ENCODE measurements at regions not wholly inside any gene's neighbourhood (a gene's known extent, or its start where the extent isn't known, plus 50 kb on each side); places are given as distances from the start of the nearest gene placed in this dataset.
A peak's percentile ranks its signal among the peaks of the same experiment; 100 is the strongest.

GRCh38 chr3:74564560-74564959 lies 49.9 kb downstream of the CNTN3 start:
- no peaks in the 10 kb centered on the region for H3K36me3 ChIP-seq (ENCODE audit: control insufficient read depth, insufficient read depth, low read length)
- H3K4me3 ChIP-seq (ENCODE audit: low read depth, low read length), result no peak overlapping the region
- no peaks in the 10 kb centered on the region for H3K27me3 ChIP-seq (ENCODE audit: control insufficient read depth, insufficient read depth, low read length)
- H3K27ac ChIP-seq (ENCODE audit: low read depth, low read length), result no peak overlapping the region
- H3K9me3 ChIP-seq (ENCODE audit: control insufficient read depth, insufficient read depth, low read length), result no peaks in the 10 kb centered on the region
- H3K4me1 ChIP-seq (ENCODE audit: control insufficient read depth, insufficient read depth, low read length), result no peaks in the 10 kb centered on the region
- no CpG with 5 or more reads among the region's 3 CpGs for WGBS (ENCODE audit: insufficient coverage)
- DNase-seq (ENCODE audit: low read depth in 4 of 6, low spot score in 6 of 6), result no peak

DNA sequence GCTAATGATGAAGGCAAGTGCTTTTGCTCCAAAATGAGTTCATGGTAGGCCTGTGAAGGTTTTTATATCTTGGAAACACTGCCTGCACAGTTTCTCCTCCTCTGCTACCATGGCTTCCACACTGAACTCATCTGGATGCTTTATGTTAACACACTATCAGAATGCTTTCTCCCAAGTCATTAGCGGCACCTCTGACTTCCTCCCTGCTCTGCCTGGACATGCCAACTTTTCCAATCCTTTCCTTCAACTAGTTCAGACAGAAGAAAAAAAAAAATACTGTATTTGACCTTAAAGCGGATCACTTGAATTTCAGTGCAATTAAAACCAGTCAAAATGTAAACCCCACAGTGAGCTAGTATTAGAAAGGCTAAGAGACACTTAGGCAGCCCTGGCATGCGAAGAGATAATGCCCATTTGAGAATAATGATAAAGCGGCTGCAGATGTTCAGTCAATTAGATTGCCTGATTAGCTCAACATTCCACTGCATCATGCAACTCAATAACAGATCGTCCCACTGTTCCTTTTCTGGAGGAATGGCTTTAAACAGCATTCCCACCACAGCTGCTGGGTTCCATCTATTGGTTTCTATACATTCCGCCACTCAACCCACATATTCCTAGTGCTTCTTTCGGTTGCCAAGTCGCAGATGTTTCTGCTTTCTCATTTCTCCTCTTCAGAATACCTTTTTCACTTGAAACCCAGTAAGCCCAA lies 51.7 kb downstream of the CNTN3 start:
- WGBS (ENCODE audit: insufficient coverage), result 59% methylated on average over 6 of the region's 8 CpGs
- Histone ChIP-seq H3K36me3 (ENCODE audit: control insufficient read depth, insufficient read depth, low read length) (no peaks in the 10 kb centered on the region), H3K27me3 (ENCODE audit: control insufficient read depth, insufficient read depth, low read length) (no peaks in the 10 kb centered on the region), H3K4me3 (ENCODE audit: low read depth, low read length) (no peak overlapping the region), H3K9me3 (ENCODE audit: control insufficient read depth, insufficient read depth, low read length) (no peaks in the 10 kb centered on the region), H3K4me1 (ENCODE audit: control insufficient read depth, insufficient read depth, low read length) (no peaks in the 10 kb centered on the region), H3K27ac (ENCODE audit: low read depth, low read length) (no peak overlapping the region)
- peak in 4 of 6 donors; percentile 36 to 95 (median 42) for DNase-seq (ENCODE audit: low read depth in 4 of 6, low spot score in 6 of 6)

- Histone ChIP-seq H3K4me3 (ENCODE audit: low read depth, low read length) (no peak overlapping the region), H3K9me3 (ENCODE audit: control insufficient read depth, insufficient read depth, low read length) (no peaks in the 10 kb centered on the region), H3K36me3 (ENCODE audit: control insufficient read depth, insufficient read depth, low read length) (no peaks in the 10 kb centered on the region), H3K27ac (ENCODE audit: low read depth, low read length) (no peak overlapping the region), H3K4me1 (ENCODE audit: control insufficient read depth, insufficient read depth, low read length) (no peaks in the 10 kb centered on the region), H3K27me3 (ENCODE audit: control insufficient read depth, insufficient read depth, low read length) (no peaks in the 10 kb centered on the region)
- peak in 1 of 6 donors; percentile 17 for DNase-seq (ENCODE audit: low read depth in 4 of 6, low spot score in 6 of 6)
- no CpG with 5 or more reads among the region's 2 CpGs for WGBS (ENCODE audit: insufficient coverage)
Measured at GRCh38 chr3:74561881-74562280, 52.6 kb downstream of the CNTN3 start.

DNA sequence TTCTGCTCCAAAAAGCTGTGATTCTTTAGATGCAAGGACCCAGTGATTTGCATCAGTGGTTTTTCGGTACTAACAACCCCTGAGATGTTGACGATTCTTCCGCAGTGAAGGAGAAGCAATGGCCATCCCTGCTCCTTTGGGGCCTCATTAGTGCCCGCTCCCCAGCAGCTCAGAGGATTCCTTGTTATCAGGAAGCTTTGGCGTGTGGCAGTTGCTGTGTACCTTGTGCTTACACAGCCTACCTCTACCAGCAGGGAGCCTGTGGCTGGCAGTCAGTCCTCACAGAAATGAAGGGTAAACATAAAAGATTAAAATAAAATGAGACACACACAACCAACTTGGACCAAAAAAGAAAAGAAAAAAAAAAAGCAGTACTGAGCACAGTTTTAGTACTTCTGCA lies 55.2 kb downstream of the CNTN3 start:
- no peaks in the 10 kb centered on the region for H3K36me3 ChIP-seq (ENCODE audit: control insufficient read depth, insufficient read depth, low read length)
- no peak overlapping the region for H3K27ac ChIP-seq (ENCODE audit: low read depth, low read length)
- DNase-seq (ENCODE audit: low read depth in 4 of 6, low spot score in 6 of 6), result peak in 2 of 6 donors; percentile 19 to 43
- no peaks in the 10 kb centered on the region for H3K4me1 ChIP-seq (ENCODE audit: control insufficient read depth, insufficient read depth, low read length)
- peaks cover 1% of the 10 kb centered on the region for H3K9me3 ChIP-seq (ENCODE audit: control insufficient read depth, insufficient read depth, low read length)
- 78% methylated on average over 4 of the region's 5 CpGs for WGBS (ENCODE audit: insufficient coverage)
- H3K27me3 ChIP-seq (ENCODE audit: control insufficient read depth, insufficient read depth, low read length), result no peaks in the 10 kb centered on the region
- no peak overlapping the region for H3K4me3 ChIP-seq (ENCODE audit: low read depth, low read length)

DNA sequence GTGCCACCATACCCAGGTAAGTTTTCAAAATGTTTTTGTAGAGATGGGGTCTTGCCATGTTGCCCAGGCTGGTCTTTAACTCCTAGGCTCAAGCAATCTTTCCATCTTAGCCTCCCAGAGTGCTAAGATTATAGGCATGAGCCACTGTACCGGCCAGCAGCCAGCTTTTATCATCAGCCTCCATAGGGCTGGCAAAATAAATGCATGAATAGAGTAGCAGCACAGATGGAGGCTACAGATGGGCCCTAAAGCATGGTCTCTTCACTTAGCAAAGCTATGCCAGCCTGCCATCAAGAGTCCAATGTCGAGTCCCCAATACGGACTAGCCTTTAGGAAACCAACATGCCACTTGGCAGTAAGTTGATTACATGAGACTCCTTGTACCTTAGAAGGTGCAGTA lies 63.8 kb downstream of the CNTN3 start:
- H3K36me3 ChIP-seq (ENCODE audit: control insufficient read depth, insufficient read depth, low read length), result no peaks in the 10 kb centered on the region
- no peaks in the 10 kb centered on the region for H3K27me3 ChIP-seq (ENCODE audit: control insufficient read depth, insufficient read depth, low read length)
- H3K9me3 ChIP-seq (ENCODE audit: control insufficient read depth, insufficient read depth, low read length), result peaks cover 2% of the 10 kb centered on the region
- DNase-seq (ENCODE audit: low read depth in 4 of 6, low spot score in 6 of 6), result peak in 1 of 6 donors; percentile 79
- H3K4me3 ChIP-seq (ENCODE audit: low read depth, low read length), result no peak overlapping the region
- no peak overlapping the region for H3K27ac ChIP-seq (ENCODE audit: low read depth, low read length)
- no peaks in the 10 kb centered on the region for H3K4me1 ChIP-seq (ENCODE audit: control insufficient read depth, insufficient read depth, low read length)
- 100% methylated on average over 2 of the region's 3 CpGs for WGBS (ENCODE audit: insufficient coverage)

GRCh38 chr3:74546426-74546825 lies 68.0 kb downstream of the CNTN3 start:
- no peak for DNase-seq (ENCODE audit: low read depth in 4 of 6, low spot score in 6 of 6)
- Histone ChIP-seq H3K4me1 (ENCODE audit: control insufficient read depth, insufficient read depth, low read length) (no peaks in the 10 kb centered on the region), H3K9me3 (ENCODE audit: control insufficient read depth, insufficient read depth, low read length) (no peaks in the 10 kb centered on the region), H3K27ac (ENCODE audit: low read depth, low read length) (no peak overlapping the region), H3K36me3 (ENCODE audit: control insufficient read depth, insufficient read depth, low read length) (no peaks in the 10 kb centered on the region), H3K4me3 (ENCODE audit: low read depth, low read length) (no peak overlapping the region), H3K27me3 (ENCODE audit: control insufficient read depth, insufficient read depth, low read length) (no peaks in the 10 kb centered on the region)
- 100% methylated on average over 1 of the region's 4 CpGs for WGBS (ENCODE audit: insufficient coverage)

- Histone ChIP-seq H3K27ac (ENCODE audit: low read depth, low read length) (no peak overlapping the region), H3K4me1 (ENCODE audit: control insufficient read depth, insufficient read depth, low read length) (no peaks in the 10 kb centered on the region), H3K27me3 (ENCODE audit: control insufficient read depth, insufficient read depth, low read length) (no peaks in the 10 kb centered on the region), H3K4me3 (ENCODE audit: low read depth, low read length) (no peak overlapping the region), H3K36me3 (ENCODE audit: control insufficient read depth, insufficient read depth, low read length) (no peaks in the 10 kb centered on the region), H3K9me3 (ENCODE audit: control insufficient read depth, insufficient read depth, low read length) (no peaks in the 10 kb centered on the region)
- no CpG with 5 or more reads among the region's 2 CpGs for WGBS (ENCODE audit: insufficient coverage)
- DNase-seq (ENCODE audit: low read depth in 4 of 6, low spot score in 6 of 6), result no peak
Measured at GRCh38 chr3:74542441-74542840, 72.0 kb downstream of the CNTN3 start.

DNA sequence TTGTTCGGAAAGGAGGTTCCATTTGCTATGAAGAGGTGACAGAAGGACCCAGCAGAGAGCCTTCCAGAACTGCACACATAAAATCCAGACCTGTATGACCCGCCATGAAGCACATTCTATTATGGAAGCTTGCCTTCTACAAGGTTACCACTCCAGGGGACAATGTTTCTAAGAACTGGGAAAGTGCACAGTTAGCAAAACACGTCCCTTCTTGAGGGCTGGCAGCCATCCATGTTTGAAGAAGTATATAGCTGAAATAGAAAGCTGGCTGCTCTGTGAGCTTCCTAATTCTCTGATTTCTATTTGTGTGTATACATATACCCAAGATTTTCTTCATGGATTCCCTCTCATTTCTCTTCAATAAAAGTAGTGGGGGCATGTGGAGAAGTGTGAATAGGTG lies 74.6 kb downstream of the CNTN3 start:
- Histone ChIP-seq H3K9me3 (ENCODE audit: control insufficient read depth, insufficient read depth, low read length) (no peaks in the 10 kb centered on the region), H3K4me3 (ENCODE audit: low read depth, low read length) (no peak overlapping the region), H3K27ac (ENCODE audit: low read depth, low read length) (no peak overlapping the region), H3K36me3 (ENCODE audit: control insufficient read depth, insufficient read depth, low read length) (no peaks in the 10 kb centered on the region), H3K4me1 (ENCODE audit: control insufficient read depth, insufficient read depth, low read length) (no peaks in the 10 kb centered on the region), H3K27me3 (ENCODE audit: control insufficient read depth, insufficient read depth, low read length) (no peaks in the 10 kb centered on the region)
- WGBS (ENCODE audit: insufficient coverage), result 70% methylated on average over 2 of the region's 3 CpGs
- peak in 2 of 6 donors; percentile 37 to 51 for DNase-seq (ENCODE audit: low read depth in 4 of 6, low spot score in 6 of 6)

GRCh38 chr3:74538669-74539068 lies 75.8 kb downstream of the CNTN3 start:
- Histone ChIP-seq H3K27me3 (ENCODE audit: control insufficient read depth, insufficient read depth, low read length) (no peaks in the 10 kb centered on the region), H3K9me3 (ENCODE audit: control insufficient read depth, insufficient read depth, low read length) (no peaks in the 10 kb centered on the region), H3K36me3 (ENCODE audit: control insufficient read depth, insufficient read depth, low read length) (no peaks in the 10 kb centered on the region), H3K27ac (ENCODE audit: low read depth, low read length) (no peak overlapping the region), H3K4me1 (ENCODE audit: control insufficient read depth, insufficient read depth, low read length) (no peaks in the 10 kb centered on the region), H3K4me3 (ENCODE audit: low read depth, low read length) (no peak overlapping the region)
- DNase-seq (ENCODE audit: low read depth in 4 of 6, low spot score in 6 of 6), result no peak
- 60% methylated on average over 1 of the region's 1 CpG for WGBS (ENCODE audit: insufficient coverage)

DNA sequence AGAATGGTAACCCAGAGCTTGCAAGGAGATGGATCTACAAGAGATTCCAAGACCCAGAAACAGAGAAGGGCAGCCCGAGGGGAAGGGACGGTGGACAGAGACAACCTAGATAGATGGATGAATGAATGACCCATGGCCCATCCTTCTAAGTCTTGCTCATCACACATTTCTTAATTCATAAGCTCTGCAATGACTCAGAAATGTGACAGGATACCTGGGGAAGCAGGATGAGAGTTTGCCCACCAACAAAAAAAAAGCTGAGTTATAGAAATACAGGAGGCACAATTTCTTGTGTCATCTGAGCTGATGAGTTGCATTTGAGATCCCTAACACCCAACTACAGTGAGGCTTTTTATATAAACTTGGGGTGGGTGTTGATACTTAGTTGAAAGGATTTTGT lies 76.6 kb downstream of the CNTN3 start:
- no peak for DNase-seq (ENCODE audit: low read depth in 4 of 6, low spot score in 6 of 6)
- no peaks in the 10 kb centered on the region for H3K4me1 ChIP-seq (ENCODE audit: control insufficient read depth, insufficient read depth, low read length)
- H3K27me3 ChIP-seq (ENCODE audit: control insufficient read depth, insufficient read depth, low read length), result no peaks in the 10 kb centered on the region
- WGBS (ENCODE audit: insufficient coverage), result no CpG with 5 or more reads among the region's 2 CpGs
- no peak overlapping the region for H3K4me3 ChIP-seq (ENCODE audit: low read depth, low read length)
- H3K27ac ChIP-seq (ENCODE audit: low read depth, low read length), result no peak overlapping the region
- no peaks in the 10 kb centered on the region for H3K36me3 ChIP-seq (ENCODE audit: control insufficient read depth, insufficient read depth, low read length)
- H3K9me3 ChIP-seq (ENCODE audit: control insufficient read depth, insufficient read depth, low read length), result no peaks in the 10 kb centered on the region

Data from spinal cord (tissue), 9 donors.